Left kidney (tissue), 1 donor: ENCODE measurements at regions not wholly inside any gene's neighbourhood (a gene's known extent, or its start where the extent isn't known, plus 50 kb on each side); places are given as distances from the start of the nearest gene placed in this dataset.

ENCODE experiments used
- DNase-seq: peaks from one replicate; pipeline ENCODE4 v3.0.0-alpha.2; 2013

DNA sequence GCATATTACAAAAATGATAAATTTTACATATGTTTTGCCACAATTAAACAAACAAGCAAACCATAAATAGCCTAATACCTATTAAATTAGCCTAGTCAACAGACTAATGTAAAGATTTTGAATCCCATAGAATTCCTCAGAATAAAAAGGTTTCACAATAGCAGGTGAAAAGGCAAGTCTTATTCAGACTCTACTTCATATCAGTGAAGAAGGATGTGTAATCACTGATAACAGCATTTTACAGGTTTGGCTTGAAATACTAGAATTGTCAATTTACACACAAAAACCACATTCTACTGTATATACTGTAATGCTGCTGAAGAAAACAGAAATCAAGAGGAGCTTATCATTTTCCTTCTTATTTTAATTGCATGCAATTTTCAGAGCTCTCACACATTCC lies 90.8 kb upstream of the SSTR1 start:
- no peak for DNase-seq

DNA sequence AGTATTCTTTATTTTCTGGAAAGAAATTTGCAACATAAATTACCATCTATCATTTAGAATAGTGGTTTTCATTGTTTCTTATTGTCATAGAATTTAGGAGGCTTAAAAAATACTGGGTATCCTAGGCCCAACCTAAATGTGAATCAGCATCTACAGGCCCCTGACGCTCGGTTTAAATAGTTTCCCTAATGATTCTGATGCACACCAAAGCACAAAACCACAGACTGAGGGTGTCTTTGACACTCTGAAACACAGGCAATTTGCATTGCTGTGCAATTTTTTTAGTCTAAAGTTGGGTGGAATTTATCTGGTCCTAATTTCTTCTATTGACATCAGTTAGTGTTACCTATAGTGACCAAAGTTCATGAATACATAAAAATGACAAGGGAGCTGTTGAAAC lies 87.6 kb upstream of the SSTR1 start:
- DNase-seq = no peak

DNA sequence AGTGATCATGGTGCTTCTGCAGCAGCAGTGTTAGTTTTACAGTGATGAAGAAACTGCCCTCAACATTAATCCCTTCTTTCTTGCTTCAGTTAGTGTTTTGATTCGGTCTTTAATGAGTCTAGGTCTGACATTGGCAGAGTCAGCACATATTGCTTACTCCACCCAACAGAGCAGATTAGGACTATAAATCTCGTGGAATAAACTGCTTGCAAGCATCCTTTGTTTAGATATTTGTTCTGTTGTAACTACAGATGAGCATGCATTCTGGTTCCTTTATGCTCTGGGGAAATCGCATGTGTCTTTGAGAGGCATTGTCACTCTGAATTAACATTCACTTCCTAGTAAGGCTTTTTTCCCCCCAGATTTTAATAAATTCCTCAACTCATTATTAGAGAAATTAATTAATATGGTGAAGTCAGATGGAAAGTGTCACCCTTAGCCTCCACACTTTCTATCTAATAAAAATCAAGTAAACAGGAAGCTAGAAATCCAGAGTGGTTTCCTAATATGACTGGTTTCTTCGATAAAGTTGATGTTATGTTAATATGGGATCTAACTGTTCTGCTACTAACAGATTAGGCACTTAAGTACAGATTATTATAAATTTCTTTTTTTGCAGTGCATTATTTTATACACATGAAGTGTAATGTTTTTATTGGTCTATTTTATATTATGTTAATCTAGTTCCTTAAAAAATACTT lies 86.2 kb upstream of the SSTR1 start:
- DNase-seq = no peak

DNA sequence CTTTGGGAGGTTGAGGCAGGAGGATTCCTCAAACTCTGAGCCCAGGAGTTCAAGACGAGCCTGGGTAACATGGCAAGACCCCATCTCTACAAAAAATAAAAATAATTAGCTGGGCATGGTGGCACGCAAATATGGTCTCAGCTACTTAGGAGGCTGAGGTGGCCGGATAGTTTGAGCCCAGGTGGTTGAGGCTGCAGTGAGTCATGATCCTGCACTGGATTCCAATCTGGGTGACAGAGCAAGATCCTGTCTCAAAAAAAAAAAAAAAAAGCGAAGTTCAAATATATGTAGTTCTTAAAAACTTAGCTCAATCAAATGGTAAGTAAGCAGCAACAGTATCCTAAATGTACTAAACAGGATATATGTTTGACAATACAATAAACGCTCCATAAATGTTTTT lies 85.5 kb upstream of the SSTR1 start:
- no peak for DNase-seq

DNA sequence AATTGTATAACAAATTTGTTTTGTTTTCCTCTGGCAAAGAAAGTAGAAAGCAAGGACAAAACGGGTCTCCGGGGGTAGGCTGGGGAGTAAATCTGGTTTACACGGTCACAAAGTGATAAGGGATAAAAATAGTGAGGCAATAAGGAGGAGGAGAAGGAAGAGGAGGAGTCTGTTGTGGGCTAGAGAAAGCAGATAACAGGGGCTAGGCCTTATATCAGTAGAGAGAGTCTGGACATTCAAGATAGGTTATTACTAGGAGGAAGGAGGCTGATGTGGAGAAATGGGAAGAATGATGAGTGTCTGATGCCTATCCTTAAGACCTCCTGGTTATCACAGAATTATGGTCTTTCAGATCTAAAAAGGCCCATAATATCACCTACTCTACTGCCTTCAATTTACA lies 83.2 kb upstream of the SSTR1 start:
- DNase-seq = no peak

DNA sequence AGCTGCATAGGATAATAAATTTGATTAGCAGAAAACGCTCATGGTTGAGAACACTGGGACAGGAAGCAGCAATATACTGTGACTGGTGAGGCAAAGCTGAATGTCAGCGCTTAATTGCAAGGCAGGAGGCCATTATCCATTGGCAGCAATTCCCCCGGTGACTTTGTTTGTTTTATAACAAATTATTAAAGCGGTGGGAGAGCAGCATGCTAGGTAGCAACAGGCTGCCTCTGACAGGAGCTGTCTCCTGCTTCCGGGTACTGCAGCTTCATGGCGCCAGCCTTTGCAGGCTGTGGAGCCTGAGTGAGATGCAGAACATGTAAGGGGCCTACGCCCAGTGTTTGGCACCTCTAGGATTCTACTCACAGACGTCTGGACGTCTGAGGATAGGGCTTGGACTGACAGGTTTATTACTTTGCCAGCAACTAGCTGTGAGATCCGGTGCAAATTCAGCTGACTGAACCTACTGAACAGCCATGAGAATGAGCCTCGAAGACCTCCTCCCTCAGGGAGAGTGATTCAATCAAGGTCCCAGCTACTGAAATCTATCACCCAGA lies 82.1 kb upstream of the SSTR1 start:
- DNase-seq = peak; percentile 57

DNA sequence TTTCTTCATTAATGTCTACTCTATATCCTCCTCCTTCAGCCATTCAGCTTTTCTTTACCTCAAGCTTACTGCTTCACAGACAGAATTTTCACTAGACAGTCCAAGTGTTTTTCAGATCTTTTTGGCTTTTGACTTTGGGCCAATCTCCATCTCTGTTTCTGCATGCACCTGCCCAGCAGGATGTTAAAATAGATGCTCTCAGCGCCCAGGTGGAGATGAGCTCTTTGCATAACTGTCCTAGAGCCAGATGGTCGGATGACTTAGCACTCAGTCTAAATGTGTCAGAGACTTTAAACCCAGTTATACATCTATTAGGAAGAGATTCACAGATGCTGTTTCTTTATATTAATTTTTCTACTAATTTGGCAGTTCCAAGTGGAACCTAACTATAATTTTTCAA lies 80.3 kb upstream of the SSTR1 start:
- no peak for DNase-seq

DNA sequence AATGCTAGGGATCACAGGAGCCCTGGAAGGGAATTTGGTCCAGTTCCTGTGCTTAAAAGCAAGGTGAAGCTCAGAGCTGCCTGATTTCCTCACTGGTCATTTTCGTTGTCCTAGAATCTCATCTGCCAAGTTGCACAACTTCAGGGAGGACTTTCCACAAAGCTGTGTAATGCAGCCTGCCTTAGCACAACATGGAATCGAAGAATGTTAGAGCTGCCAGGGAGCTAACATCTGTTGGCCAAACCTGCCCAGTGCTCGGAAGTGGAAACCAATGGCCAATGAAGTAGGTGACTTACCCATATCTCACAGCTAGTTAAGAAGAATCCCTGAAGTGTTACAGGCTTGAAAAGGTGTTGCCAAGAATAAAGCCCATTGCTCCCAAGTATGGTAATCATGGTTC lies 79.9 kb upstream of the SSTR1 start:
- DNase-seq = no peak

DNA sequence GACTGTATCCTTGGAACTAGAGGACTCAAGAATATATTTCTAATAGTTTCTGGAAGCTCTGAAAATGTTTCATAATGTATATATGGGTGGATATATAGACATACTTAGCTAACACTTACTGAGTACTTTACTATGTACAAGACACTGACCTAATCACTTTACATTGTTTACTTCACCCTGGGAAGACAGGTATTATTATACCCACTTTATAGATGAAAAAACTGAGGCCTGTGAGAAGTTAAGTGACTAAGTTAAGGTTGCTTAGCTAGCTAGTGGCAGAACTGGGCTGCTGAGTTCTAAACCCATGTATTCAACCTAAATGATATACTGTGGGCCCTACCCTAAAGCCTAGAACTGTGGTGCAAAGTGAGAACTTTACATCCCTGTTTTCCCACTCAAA lies 79.1 kb upstream of the SSTR1 start:
- no peak for DNase-seq

DNA sequence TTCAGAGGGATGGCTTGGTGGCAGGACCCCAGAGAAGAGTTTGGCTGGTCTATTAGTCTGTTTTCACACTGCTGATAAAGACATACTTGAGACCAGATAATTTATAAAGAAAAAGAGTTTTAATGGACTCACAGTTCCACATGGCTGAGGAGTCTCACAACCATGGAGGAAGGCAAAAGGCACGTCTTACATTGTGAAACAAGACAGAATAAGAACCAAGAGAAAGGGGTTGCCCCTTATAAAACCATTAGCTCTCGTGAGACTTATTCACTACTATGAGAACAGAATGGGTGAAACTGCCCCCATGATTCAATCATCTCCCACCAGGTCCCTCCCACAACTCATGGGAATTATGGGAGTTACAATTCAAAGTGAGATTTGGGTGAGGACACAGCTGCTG lies 78.5 kb upstream of the SSTR1 start:
- no peak for DNase-seq

DNA sequence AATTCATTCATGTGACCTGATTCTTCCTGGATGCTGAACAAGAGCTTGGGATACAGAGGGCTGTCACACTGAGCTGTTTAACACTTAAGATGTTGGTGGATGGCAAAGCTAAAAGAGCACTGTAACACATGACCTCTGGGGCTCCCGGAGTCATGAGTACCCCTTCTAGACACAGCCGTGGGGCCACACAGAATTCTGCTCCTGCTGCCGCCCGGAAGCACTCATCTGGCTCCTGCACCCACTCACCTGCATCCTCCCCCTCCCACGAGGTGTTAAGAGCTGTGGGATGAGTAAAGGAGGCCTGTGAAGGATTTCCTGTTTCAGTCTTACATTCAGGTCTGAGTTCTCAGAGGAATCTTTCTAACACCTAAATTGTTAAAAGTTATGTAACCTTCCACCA lies 78.0 kb upstream of the SSTR1 start:
- no peak for DNase-seq

DNA sequence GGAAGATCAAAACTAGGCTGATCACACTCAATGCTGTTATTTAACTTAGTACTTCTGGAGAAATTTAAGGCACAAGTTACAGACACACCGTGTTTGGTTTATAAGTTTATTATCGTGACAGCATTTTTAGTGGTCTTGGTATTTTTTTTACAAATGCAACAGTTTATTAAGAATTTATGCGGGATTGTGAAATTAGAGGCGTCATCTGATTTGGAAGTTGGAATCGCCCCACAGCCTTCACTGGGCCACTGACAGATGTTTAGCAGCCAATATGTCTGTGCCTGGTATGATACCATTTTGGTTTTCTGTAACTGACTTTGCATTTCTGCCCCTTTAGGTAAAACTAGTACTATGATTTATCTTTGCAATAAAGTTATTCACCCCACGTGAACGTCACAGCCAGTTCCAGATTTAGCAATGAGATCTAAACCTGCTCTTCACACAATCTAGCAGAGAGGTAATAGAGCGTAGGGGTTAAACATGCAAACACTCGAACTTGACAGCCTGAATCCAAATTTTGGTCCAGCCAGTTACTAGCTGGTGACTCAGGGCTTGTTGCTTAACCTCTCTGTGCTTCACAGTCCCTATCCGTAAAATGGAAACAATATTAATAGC lies 73.2 kb upstream of the SSTR1 start:
- no peak for DNase-seq

DNA sequence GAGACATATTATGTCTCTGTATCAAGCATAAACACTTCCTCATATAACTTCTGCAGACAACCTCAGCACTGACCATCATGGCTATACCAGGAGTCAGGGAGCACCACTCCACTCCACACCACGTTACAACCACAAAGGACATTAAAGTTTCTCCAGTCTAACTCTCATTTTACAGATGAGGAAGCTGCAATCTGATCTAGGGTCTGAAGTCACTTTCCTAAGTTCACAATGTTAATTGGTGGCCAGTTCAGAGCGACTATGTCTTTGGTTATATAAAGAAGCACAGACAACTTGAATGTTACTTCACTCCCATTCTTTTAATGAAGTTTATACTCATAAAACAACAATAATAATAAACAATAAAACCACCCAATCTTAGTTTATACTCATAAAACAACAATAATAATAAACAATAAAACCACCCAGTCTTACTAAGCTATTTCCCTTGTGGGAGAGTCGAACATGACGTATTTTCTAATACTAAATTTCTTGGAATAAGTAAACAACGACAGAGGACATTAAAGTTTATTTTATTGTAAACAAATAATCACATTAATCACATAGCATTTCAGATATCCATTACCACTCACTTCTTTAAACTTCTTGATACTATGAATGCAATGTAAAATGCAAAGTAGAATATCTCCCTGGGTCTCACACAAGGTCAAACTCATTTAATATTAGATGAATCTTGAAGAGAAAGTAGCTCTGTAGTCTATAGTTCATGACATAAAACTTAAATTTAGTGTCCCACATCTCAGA lies 72.4 kb upstream of the SSTR1 start:
- DNase-seq = no peak

DNA sequence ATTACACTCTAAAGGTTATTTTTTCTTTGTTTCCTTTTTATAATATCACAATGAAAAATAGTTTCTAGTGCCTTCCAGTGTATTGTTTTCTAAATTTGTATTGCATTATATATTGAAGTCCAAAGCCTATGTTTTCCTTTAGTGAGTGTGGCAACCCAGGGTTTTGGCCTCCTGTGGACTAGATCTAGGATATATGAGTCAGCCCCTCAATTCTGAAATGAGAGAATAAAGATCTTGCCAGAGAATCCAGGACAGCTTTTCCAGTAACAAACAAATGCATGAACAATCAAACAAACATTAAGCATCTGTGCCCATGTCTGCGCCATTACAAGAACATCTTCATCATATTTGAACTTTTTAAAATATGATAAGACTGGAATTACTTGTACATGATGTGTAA lies 70.7 kb upstream of the SSTR1 start:
- DNase-seq = no peak

DNA sequence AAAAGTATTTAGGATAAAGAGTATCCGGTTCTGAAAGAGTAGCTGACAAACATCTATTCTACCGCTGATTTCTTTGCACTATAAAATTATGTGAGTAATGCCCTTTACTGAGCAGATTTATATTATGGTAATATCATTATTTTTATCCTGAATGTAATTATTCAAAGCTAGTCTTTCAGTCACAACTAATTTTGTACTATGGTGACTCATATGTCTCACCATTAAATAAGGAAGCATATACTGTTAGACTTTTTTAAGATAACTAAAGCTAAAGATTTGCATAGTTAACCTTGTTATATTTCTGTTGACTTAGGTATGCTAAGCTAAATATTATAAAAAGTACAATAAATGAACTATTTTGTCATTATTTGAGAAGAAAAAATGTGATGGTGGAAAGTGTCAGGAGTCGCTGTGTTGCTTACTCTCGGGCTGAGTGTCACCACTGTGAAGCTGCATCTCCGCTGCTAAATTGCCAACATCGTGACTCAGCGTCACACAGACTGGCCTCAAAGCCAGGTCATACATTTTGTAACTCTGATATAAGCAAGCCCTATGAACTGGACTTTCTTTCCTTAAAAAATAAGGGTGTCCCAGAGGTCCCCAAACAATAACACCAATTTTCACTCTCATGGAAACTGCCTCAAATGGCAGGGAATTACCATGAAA lies 69.1 kb upstream of the SSTR1 start:
- DNase-seq = no peak

DNA sequence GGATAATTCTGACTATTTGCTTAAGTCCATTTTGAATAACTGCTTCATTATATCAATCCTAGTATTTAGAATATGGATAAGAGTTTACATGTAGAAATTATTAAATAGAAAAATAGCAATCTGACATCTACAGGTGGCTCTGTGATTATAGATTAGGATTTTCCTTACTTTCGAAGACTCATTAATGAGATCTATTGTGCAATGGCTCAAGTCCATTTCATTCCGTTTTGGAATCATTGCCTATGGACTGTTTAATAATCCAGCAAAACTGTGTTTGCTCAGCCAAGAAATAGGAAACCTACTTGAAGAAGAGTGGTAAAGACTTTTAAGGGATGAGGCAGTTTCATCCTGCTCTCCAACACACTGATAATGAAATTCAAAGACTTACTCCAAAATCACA lies 67.8 kb upstream of the SSTR1 start:
- no peak for DNase-seq

DNA sequence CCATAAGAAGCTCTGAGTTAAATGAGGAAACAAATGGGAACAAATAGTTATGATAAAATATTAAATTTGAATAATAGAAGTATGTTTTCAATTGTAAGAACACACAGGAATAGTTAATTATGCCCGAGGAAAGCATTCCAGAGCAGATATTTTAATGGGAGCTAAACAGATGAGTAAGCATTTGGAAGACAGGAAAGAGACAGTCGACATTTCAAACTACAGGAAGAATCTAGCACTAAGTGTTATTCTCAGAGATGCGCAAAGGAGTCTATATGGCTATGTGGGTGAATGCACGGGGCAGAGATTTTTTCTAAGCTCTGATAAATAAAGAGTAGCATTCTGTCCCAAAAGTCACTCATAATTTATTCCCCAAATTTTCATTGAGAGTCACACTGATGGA lies 64.5 kb upstream of the SSTR1 start:
- no peak for DNase-seq

DNA sequence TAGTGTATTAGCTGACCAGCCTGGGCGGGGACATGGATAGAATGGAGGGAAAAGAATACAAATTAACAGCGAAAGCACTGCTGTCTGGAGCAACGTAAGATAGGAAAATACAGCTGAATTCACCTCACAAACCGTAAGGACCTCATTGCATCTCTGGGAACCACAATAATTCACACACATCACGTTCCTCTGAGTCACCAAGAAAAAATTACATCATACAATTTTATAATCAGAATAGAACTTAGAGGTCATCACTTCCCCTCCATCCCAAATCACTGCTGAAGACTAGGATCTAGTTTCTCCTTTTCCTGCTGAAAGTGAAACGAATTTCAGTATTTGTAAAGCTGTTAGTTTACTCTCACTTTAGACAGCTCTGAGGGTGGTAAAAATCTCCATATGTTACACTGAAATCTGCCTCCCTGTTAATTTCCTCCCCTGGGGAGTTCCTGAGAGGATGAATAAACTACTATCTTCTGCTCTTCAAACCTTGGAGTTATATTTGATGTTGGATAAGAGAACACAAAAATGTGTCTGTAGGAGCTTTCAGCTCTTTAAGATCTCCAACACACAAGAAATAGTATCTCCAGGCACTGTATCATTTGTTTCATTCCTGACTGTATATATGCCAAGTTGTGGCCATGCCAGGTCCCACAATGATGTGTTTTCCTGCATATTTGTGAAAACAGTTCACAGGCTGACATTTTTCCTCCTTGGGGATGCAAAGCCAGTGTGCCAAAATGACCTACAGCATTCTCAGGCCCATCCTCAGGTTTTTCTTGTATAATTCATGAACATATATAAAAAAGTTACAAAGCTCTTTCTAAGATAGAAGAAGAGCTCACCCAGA lies 63.8 kb upstream of the SSTR1 start:
- no peak for DNase-seq

DNA sequence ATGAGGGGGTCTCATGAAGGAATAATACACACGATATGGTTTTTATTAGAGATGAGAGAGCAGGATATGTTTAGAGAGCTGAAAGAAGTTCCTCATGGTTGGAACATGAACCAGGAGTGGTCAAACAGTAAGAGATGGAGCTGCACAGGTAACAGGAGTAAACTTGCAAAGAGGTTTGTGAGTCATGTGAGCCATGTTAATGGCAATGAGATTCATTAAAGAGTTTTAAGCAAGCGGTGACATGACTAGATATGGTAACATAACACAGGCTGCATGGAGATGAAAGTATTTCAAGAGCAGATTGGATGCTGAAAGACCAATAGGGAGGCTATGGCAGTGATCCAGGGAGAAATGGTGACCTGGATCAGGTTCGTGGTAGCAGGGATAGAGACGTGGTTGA lies 62.6 kb upstream of the SSTR1 start:
- DNase-seq = no peak

DNA sequence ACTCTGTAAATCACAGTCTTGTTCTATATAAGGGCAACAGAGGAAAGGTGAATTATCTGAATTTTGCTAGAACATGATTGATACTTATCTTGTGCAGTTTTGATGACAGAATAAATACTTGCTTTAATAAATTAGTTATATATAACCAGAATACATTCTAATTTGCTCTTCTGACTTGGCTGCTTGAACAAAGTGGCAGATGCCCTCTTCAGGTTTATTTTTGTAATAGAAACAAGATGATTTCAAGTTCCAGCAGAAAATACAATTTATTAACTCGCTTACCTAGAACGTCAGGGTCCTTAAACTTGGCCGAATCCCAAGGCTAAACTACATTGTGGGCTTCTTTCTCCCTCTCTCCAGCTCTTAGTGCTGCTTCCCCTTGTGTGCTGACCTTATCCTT lies 57.6 kb upstream of the SSTR1 start:
- no peak for DNase-seq
